HL-60 (cell line): ENCODE measurements at regions not wholly inside any gene's neighbourhood (a gene's known extent, or its start where the extent isn't known, plus 50 kb on each side); places are given as distances from the start of the nearest gene placed in this dataset.

ENCODE experiments used
- DNase-seq, 2 experiments: peaks; one replicate each; pipeline ENCODE4 v3.0.0-alpha.2; 2010 to 2020; ENCODE audit warnings: low read depth in 1 of 2, low spot score in 1 of 2
- H3K27ac ChIP-seq: fragments of 250-450 bp; sonication (Bioruptor Pico); replicated peaks from 2 replicates; pipeline ENCODE4 v1.5.1; 2020; ENCODE audit warnings: mild to moderate bottlenecking, moderate library complexity
- H3K27me3 ChIP-seq: fragments of 250-450 bp; sonication (Bioruptor Pico); 2 replicates; pipeline ENCODE4 v1.5.1; 2021; ENCODE audit warnings: mild to moderate bottlenecking, moderate library complexity; ENCODE audit not compliant: insufficient read depth, poor library complexity, severe bottlenecking
- H3K4me3 ChIP-seq: replicated peaks from 2 replicates; pipeline ENCODE4 v1.5.1; 2011; ENCODE audit warnings: mild to moderate bottlenecking, control low read depth, low read length; ENCODE audit not compliant: insufficient read depth
- GABPA ChIP-seq: IDR thresholded peaks from 2 replicates; pipeline ENCODE4 v1.6.1; 2012; ENCODE audit warnings: low read depth
- POLR2AphosphoS5 ChIP-seq: IDR thresholded peaks from 2 replicates; pipeline ENCODE4 v1.6.1; 2012; ENCODE audit warnings: low read depth
- SPI1 ChIP-seq: IDR thresholded peaks from 2 replicates; pipeline ENCODE4 v1.6.1; 2012; ENCODE audit warnings: low read depth, mild to moderate bottlenecking, borderline replicate concordance
- TF ChIP-seq, protein P1 (sequence below): IDR thresholded peaks from 2 replicates; pipeline ENCODE4 v1.6.1; 2012; ENCODE audit warnings: low read depth; ENCODE audit not compliant: insufficient replicate concordance
- TF ChIP-seq, protein P2 (sequence below): IDR thresholded peaks from one replicate; pipeline ENCODE4 v1.5.1; 2011; ENCODE audit warnings: low read length, control low read depth, inconsistent platforms; ENCODE audit not compliant: insufficient read depth

DNA sequence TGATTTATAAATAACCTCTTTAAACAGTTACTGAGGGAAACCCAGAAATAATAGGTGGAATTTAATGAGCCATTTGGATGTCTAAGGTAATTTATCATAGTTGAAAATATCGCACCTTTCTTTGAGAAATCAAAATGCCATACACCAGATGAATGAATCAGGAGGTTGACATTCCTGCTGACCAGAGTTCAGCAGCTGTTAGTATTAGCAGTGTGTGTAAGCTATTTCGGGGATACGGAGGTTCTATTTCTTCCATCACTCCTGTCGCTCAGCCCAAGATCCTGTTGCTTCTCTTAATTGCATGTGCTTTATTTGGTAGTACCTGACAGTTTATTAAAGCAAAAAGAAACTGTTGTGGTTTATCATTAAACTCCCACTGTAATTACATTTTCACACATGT is 67.1 kb downstream of the HDGFL1 start:
- H3K4me3 ChIP-seq = no peak overlapping the region
- H3K27me3 ChIP-seq = no peaks in the 10 kb centered on the region
- TF ChIP-seq SPI1 = no peak
- no peak for TF ChIP-seq GABPA
- TF ChIP-seq POLR2AphosphoS5 = no peak
- TF ChIP-seq, protein P1, sequence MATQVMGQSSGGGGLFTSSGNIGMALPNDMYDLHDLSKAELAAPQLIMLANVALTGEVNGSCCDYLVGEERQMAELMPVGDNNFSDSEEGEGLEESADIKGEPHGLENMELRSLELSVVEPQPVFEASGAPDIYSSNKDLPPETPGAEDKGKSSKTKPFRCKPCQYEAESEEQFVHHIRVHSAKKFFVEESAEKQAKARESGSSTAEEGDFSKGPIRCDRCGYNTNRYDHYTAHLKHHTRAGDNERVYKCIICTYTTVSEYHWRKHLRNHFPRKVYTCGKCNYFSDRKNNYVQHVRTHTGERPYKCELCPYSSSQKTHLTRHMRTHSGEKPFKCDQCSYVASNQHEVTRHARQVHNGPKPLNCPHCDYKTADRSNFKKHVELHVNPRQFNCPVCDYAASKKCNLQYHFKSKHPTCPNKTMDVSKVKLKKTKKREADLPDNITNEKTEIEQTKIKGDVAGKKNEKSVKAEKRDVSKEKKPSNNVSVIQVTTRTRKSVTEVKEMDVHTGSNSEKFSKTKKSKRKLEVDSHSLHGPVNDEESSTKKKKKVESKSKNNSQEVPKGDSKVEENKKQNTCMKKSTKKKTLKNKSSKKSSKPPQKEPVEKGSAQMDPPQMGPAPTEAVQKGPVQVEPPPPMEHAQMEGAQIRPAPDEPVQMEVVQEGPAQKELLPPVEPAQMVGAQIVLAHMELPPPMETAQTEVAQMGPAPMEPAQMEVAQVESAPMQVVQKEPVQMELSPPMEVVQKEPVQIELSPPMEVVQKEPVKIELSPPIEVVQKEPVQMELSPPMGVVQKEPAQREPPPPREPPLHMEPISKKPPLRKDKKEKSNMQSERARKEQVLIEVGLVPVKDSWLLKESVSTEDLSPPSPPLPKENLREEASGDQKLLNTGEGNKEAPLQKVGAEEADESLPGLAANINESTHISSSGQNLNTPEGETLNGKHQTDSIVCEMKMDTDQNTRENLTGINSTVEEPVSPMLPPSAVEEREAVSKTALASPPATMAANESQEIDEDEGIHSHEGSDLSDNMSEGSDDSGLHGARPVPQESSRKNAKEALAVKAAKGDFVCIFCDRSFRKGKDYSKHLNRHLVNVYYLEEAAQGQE = no peak
- TF ChIP-seq, protein P2, sequence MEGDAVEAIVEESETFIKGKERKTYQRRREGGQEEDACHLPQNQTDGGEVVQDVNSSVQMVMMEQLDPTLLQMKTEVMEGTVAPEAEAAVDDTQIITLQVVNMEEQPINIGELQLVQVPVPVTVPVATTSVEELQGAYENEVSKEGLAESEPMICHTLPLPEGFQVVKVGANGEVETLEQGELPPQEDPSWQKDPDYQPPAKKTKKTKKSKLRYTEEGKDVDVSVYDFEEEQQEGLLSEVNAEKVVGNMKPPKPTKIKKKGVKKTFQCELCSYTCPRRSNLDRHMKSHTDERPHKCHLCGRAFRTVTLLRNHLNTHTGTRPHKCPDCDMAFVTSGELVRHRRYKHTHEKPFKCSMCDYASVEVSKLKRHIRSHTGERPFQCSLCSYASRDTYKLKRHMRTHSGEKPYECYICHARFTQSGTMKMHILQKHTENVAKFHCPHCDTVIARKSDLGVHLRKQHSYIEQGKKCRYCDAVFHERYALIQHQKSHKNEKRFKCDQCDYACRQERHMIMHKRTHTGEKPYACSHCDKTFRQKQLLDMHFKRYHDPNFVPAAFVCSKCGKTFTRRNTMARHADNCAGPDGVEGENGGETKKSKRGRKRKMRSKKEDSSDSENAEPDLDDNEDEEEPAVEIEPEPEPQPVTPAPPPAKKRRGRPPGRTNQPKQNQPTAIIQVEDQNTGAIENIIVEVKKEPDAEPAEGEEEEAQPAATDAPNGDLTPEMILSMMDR = no peak
- H3K27ac ChIP-seq = no peak overlapping the region
- no peak for DNase-seq

DNA sequence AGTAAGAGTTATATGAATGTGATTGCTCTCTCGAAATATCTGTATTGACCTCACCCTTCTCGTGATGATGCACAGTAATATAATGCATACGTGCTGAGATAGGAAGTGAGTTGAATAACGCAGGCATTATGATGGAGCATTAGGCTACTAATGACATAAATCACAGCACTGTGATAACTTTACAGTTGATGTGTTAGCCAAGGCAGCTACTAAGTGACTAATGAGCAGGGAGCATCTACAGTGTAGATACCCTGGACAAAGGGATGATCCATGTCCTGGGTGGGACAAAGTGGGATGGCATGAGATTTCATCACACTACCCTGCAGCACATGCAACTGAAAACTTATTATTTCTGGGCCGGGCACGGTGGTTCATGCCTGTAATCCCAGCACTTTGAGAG is 68.4 kb downstream of the HDGFL1 start:
- TF ChIP-seq SPI1 = no peak
- TF ChIP-seq POLR2AphosphoS5 = no peak
- TF ChIP-seq, protein P1 = no peak
- TF ChIP-seq, protein P2 = no peak
- no peak for TF ChIP-seq GABPA
- no peak overlapping the region for H3K4me3 ChIP-seq
- H3K27me3 ChIP-seq = no peaks in the 10 kb centered on the region
- DNase-seq = no peak
- no peak overlapping the region for H3K27ac ChIP-seq

DNA sequence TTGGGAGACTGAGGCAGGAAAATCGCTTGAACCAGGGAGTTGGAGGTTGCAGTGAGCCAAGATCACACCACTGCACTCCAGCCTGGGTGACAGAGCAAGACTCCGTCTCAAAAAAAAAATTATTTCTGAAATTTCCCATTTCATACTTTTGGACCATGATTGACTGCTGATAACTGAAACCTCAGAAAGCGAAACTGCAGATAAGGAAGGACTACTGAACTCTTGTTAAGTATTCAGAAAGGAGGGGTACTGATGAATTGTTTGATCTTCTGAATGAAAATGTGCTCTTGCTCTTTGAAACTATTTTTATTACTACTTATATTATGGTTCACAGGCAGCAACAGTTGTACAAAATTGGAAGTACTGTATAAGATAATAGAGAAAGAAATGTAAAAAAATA is 69.0 kb downstream of the HDGFL1 start:
- H3K27ac ChIP-seq = no peak overlapping the region
- no peak for DNase-seq
- no peaks in the 10 kb centered on the region for H3K27me3 ChIP-seq
- TF ChIP-seq POLR2AphosphoS5 (no peak), SPI1 (no peak), GABPA (no peak)
- TF ChIP-seq, protein P1 = no peak
- TF ChIP-seq, protein P2 = no peak
- H3K4me3 ChIP-seq = no peak overlapping the region
